ENCODE measurements at regions not wholly inside any gene's neighbourhood (a gene's known extent, or its start where the extent isn't known, plus 50 kb on each side); places are given as distances from the start of the nearest gene placed in this dataset.

DNA sequence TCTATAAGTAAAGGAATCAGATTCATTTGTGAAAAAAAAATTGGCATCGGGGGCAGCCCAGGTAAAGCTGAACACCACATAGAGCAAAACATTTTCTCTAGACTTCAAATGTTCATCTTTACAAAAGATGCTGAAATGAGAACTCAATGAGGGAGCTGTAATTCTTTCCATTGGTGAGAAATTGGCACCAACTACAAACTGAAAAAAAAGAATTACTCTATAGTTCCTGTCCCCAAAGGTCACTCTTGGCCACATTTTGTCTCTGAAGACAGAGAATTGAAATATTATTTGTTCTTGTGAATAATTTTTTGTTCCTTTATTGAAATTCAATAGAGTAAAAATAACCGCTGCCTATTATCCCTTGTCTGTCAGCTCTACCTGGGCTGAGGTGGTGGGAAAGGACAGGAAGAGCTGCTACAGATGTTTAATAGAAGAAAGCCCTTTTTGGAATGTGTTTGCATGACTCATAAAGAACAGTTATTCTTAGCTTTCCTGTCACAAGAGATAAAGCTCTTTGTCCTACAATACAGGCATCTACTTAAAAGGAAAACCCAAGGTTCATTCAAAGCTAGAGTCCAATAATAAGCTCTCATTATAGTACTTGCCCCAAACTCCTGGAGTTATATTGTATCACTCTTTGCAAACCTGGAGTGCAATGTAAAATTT lies 380.1 kb upstream of the KITLG start:
- no peaks in the 10 kb centered on the region for H3K27me3 ChIP-seq (ENCODE audit: insufficient read depth, low read depth)
- no peaks in the 10 kb centered on the region for H3K79me2 ChIP-seq (ENCODE audit: low read depth)
- H3K4me1 ChIP-seq (replicated peaks; ENCODE audit: insufficient read depth), result no peaks in the 10 kb centered on the region
- H4K20me1 ChIP-seq (ENCODE audit: insufficient read depth), result no peaks in the 10 kb centered on the region
- CTCF ChIA-PET, result no interaction called here
- no peak overlapping the region for H3K4me3 ChIP-seq
- no peaks in the 10 kb centered on the region for H3K36me3 ChIP-seq (ENCODE audit: low read depth)
- H3K9me2 ChIP-seq (ENCODE audit: insufficient read depth), result no peaks in the 10 kb centered on the region
- H3F3A ChIP-seq (ENCODE audit: insufficient read depth, low read depth), result no peaks in the 10 kb centered on the region
- H3K4me2 ChIP-seq, result no peak overlapping the region
- H3K27ac ChIP-seq, result no peak overlapping the region
- DNase-seq, result no peak
- TF ChIP-seq, protein P1, sequence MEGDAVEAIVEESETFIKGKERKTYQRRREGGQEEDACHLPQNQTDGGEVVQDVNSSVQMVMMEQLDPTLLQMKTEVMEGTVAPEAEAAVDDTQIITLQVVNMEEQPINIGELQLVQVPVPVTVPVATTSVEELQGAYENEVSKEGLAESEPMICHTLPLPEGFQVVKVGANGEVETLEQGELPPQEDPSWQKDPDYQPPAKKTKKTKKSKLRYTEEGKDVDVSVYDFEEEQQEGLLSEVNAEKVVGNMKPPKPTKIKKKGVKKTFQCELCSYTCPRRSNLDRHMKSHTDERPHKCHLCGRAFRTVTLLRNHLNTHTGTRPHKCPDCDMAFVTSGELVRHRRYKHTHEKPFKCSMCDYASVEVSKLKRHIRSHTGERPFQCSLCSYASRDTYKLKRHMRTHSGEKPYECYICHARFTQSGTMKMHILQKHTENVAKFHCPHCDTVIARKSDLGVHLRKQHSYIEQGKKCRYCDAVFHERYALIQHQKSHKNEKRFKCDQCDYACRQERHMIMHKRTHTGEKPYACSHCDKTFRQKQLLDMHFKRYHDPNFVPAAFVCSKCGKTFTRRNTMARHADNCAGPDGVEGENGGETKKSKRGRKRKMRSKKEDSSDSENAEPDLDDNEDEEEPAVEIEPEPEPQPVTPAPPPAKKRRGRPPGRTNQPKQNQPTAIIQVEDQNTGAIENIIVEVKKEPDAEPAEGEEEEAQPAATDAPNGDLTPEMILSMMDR (conservative IDR thresholded peaks at IDR 0.05), result no peak
- TF ChIP-seq EZH2 (IDR thresholded peaks at IDR 0.05; ENCODE audit: low read depth), result no peak
- no peak overlapping the region for H2AFZ ChIP-seq
- intact Hi-C loops (cut with micrococcal nuclease; ENCODE audit: unreplicated experiment), result no loop called here
- POLR2A ChIA-PET (ENCODE audit: unreplicated experiment), result interaction anchor here (0.7 kb wide), 1 partner anchor 14 kb away, joined by 3 read pairs; no protein-coding TSS in a partner anchor
- no TSS peak for BruUV-seq (replicated peaks)
- no peaks in the 10 kb centered on the region for H3K9me3 ChIP-seq (ENCODE audit: insufficient read depth, low read depth)

DNA sequence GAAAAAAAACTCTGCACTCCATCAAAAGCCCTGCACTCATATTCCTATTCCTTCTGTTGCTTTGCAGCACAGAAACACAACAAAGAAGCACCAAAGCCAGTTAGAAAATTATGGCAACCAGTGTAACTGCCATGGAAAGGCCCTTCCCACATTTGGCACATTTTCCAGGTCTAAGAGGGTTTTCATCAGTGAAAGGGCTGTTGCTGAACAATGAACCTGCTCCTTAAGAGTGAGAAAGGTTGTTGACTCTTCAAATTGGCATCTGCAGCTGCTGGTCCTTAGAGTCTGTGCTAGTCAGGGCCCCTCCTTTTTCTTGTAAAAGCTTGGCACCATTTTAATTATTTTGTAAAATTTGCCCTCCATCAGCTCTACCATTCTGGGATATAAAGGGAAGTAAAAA lies 378.7 kb upstream of the KITLG start:
- no TSS peak for BruUV-seq (replicated peaks)
- Histone ChIP-seq H3K4me3 (no peak overlapping the region), H3K4me1 (replicated peaks; ENCODE audit: insufficient read depth) (no peaks in the 10 kb centered on the region), H3K79me2 (ENCODE audit: low read depth) (no peaks in the 10 kb centered on the region), H4K20me1 (ENCODE audit: insufficient read depth) (no peaks in the 10 kb centered on the region), H3K9me3 (ENCODE audit: insufficient read depth, low read depth) (no peaks in the 10 kb centered on the region), H3K36me3 (ENCODE audit: low read depth) (no peaks in the 10 kb centered on the region), H3K27ac (no peak overlapping the region), H3K4me2 (no peak overlapping the region), H3K27me3 (ENCODE audit: insufficient read depth, low read depth) (no peaks in the 10 kb centered on the region), H3K9me2 (ENCODE audit: insufficient read depth) (no peaks in the 10 kb centered on the region), H2AFZ (no peak overlapping the region), H3F3A (ENCODE audit: insufficient read depth, low read depth) (no peaks in the 10 kb centered on the region)
- no peak for DNase-seq
- CTCF ChIA-PET, result no interaction called here
- POLR2A ChIA-PET (ENCODE audit: unreplicated experiment), result interaction anchor here (0.6 kb wide), 1 partner anchor 523 kb away, joined by 10 read pairs; no protein-coding TSS in a partner anchor
- no peak for TF ChIP-seq EZH2 (IDR thresholded peaks at IDR 0.05; ENCODE audit: low read depth)
- TF ChIP-seq, protein P1 (conservative IDR thresholded peaks at IDR 0.05), result no peak
- intact Hi-C loops (cut with micrococcal nuclease; ENCODE audit: unreplicated experiment), result no loop called here

DNA sequence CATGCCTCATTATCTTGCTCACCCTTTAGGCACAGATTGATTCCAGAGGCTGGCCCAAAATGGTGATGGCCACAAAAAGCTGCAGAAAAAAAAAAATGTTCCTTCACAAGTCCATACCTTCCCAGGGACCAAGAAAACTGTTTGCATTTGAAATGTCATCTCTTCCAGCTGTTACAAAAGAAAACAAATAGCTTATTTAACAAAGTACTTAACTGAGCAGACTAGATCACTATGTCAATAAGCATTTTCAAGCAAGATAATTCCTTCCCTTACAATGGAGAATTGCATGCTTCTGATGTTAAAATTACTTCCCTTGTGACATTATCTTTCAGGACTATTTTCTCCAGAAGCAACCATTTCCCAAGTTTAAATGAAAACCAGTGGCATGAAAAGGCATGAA lies 377.9 kb upstream of the KITLG start:
- Histone ChIP-seq H4K20me1 (ENCODE audit: insufficient read depth) (no peaks in the 10 kb centered on the region), H3K4me3 (no peak overlapping the region), H3K4me1 (replicated peaks; ENCODE audit: insufficient read depth) (no peaks in the 10 kb centered on the region), H2AFZ (no peak overlapping the region), H3K79me2 (ENCODE audit: low read depth) (no peaks in the 10 kb centered on the region), H3K36me3 (ENCODE audit: low read depth) (no peaks in the 10 kb centered on the region), H3K27me3 (ENCODE audit: insufficient read depth, low read depth) (no peaks in the 10 kb centered on the region), H3K4me2 (no peak overlapping the region), H3K27ac (no peak overlapping the region), H3K9me3 (ENCODE audit: insufficient read depth, low read depth) (no peaks in the 10 kb centered on the region), H3K9me2 (ENCODE audit: insufficient read depth) (no peaks in the 10 kb centered on the region), H3F3A (ENCODE audit: insufficient read depth, low read depth) (no peaks in the 10 kb centered on the region)
- DNase-seq, result no peak
- CTCF ChIA-PET, result no interaction called here
- no TSS peak for BruUV-seq (replicated peaks)
- POLR2A ChIA-PET (ENCODE audit: unreplicated experiment), result interaction anchor here (0.6 kb wide), 1 partner anchor 522 kb away, joined by 10 read pairs; no protein-coding TSS in a partner anchor
- no peak for TF ChIP-seq EZH2 (IDR thresholded peaks at IDR 0.05; ENCODE audit: low read depth)
- TF ChIP-seq, protein P1 (conservative IDR thresholded peaks at IDR 0.05), result no peak
- intact Hi-C loops (cut with micrococcal nuclease; ENCODE audit: unreplicated experiment), result no loop called here
